Renal pelvis (tissue), 1 donor: ENCODE measurements at regions not wholly inside any gene's neighbourhood (a gene's known extent, or its start where the extent isn't known, plus 50 kb on each side); places are given as distances from the start of the nearest gene placed in this dataset.

Experiments used
- DNase-seq: peaks from one replicate; pipeline ENCODE4 v3.0.0-alpha.2; 2013

GRCh38 chr15:91556926-91557325, 296.6 kb upstream of the SLCO3A1 start:
- no peak for DNase-seq

- no peak for DNase-seq
Measured at GRCh38 chr15:91559066-91559465, 294.4 kb upstream of the SLCO3A1 start.

DNA sequence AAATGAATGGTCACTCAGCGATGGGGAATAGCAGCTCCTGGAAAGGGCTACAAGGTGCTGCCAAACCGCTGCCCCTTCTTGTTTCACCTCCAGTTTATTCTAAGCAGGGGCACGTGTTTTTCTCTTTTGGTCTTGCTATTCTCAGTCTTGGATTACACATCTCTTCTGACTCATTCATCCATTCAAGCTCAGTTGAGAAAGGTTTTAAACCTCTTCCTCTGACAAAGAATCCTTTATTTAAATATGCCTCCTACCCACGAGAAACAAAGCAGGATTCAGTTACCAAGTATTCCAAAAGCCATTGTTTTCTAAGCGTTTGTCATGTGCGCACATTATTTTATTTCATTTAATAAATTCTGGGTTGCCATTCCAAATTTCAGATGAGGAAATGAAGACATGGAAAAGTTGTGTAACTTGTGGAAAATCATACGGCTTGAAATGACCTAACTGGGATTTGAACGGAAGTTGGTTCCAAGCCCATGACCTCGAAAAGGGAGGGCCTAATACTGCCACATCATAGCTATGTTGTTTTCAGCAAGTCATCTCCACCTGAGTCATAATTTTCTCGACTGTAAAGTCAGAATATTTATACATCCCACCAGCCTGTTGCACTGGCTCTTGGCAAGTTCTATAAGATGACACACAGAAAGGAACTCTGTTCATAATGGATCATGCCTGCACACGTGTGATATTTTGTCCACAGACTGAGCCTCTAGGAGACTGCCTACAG, 292.0 kb upstream of the SLCO3A1 start:
- DNase-seq, result no peak

DNA sequence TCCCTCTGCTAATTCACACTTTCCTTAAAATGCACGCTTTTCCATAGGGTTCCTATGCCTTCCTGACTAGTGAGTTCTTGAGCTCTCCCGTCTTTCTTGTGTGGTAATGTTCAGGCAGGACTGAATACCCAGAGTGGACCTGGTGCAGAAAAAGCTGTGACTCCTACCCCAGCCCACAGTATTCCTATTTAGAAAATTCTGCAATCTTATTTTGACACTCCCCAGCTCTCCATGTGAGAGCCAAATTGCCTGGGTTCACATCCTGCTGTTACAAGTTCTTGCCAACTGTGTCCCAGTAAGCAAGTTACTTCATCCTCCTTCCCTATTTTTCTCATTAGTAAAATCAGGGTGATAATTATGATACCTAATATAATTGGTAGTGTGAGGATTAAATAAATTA, 290.8 kb upstream of the SLCO3A1 start:
- no peak for DNase-seq

DNA sequence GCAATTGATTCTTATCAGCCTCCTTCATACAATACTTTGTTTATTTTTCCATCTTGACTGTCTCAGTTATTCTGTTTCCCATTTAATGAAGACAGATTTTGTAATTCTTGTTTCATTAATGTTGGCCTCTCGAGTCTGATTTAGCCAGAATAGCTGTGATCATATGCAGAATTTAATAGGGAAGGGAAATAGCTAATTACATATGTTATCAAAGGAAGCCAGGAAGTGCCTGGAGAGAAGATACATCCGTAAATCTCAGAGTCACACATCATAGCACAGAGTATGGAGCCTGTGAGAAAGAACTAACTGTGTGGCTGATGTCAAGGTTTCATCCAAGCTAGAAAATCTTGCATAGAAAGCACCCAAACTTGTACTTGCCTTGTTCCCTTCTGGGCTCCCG, 288.9 kb upstream of the SLCO3A1 start:
- DNase-seq, result no peak

- DNase-seq, result no peak
Measured at GRCh38 chr15:91566141-91566540, 287.4 kb upstream of the SLCO3A1 start.

DNA sequence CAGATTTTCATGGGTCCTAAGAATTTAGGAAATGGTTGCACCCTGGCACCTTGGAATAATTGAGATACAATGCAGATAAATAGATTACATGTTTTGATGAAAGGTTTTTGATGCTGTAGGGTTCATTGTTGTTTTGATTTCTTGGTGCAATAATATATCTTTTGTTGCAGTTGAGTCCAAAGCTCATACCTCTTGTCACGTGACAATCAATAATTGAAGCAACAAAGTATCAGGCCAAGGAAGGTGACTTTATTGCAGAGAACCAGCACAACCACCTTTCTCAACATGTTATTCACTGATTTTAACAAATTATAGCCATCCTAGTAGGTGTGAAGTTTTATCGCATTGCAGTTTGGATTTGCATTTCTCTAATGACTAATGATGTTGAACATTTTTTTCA, 285.5 kb upstream of the SLCO3A1 start:
- DNase-seq, result no peak

DNA sequence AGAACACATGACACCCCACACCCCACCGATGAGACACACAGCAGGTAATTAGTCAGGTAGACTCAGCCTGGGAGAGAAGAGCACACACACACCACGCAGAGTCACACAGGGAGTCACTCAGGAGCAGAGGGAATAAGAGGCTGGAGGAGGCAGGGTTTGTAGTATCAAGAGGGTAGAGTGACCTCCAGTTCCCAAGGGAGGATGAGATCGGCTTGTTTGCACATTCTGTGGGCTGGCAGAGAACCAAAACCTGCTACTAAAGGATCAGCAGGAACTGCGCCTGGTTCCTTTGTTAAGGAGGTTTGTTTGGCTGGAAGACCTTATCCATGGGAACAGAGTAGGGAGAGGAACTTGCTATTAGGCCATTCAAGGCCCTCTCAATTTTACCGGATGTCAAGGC, 281.4 kb upstream of the SLCO3A1 start:
- DNase-seq, result no peak

DNA sequence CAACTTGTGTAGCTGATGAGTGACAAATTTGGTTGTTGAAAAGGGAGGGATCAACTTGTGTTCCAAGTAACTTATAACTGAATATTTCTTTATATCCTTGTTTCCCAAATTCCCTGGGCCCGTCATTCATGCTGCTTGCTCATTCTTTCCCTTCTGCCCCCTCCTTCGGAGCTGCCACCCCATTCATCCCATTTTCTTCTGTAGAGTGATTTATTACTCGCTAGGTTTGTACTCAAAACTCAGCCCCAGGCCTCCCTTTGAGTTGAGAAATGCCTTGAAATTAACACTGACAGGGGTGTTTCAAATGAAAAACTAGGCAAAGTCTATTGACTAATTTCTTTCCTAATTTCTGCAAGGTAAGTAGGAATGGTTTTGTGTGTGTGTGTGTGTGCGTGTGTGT, 277.4 kb upstream of the SLCO3A1 start:
- no peak for DNase-seq

- DNase-seq, result no peak
Measured at GRCh38 chr15:91578511-91578910, 275.0 kb upstream of the SLCO3A1 start.

GRCh38 chr15:91584895-91585294, 268.6 kb upstream of the SLCO3A1 start:
- no peak for DNase-seq

DNA sequence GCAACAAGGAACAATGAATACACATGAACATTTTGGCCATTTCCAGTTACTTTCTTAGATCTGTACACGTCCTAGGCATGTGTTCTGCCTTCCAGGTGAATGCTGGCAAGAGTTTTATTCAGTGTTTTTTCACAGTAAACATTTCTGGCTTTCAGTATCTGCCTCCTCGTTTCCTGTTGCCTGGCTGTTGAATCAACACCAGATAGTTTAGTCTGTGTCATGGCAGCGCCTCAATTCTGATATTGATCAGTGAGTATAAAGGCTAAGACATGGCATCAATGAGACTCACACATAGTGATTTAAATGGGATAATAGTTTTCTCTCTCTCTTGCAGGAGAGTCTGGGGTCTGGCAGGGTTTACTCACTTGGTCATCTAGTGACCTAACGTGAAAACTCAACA, 266.9 kb upstream of the SLCO3A1 start:
- no peak for DNase-seq

DNA sequence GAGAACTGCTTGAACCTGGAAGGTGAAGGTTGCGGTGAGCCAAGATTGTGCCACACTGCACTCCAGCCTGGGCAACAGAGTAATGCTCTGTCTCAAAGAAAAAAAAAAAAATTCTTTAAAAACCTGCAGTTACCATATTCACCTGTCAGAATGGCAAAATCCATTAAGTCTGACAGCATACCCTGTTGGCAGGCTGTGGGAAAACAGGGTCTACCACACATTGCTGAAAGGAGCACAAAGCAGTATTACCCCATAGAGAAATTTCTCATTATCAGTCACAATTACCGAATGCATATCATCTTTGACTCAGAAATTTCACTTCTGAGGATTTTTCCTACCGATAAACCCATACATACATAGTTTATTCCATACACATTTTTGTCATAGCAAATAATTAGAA, 264.1 kb upstream of the SLCO3A1 start:
- no peak for DNase-seq

DNA sequence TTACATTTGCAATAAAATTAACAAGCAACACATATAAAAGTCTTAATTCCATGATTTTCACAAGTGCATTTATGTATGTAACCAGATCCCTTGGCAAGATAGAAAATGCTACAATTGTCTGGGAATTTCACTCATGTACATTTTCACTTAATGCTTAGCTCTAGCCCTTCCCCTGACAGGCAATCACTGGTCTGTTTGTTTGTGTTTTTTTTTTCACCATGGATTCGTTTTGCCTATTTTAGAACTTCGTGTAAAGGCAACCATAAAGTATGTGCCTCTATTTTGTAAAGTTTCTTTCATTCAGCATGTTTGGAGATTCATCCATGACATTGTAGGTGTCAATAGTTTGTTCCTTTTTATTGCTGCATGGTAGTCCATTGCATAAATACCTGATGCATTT, 260.9 kb upstream of the SLCO3A1 start:
- no peak for DNase-seq

- no peak for DNase-seq
Measured at GRCh38 chr15:91593067-91593466, 260.4 kb upstream of the SLCO3A1 start.

DNA sequence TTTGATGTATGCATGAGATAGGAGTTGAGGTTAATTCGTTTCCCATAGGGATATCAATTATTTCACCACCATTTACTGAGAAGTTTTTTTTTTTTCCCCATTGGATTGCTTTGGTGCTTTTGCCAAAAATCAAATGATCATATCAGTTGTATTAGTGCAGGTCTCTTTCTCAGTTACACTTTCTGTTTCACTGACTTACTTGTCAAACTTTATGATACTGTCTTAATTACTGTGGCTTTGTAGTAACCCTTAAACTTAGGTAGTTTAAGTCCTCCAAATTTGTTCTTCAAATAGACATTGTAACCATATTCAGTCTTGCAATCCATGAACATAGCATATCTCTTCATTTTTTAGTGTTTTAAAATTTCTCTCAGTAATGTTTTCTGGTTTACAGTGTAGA, 259.9 kb upstream of the SLCO3A1 start:
- DNase-seq, result no peak

- no peak for DNase-seq
Measured at GRCh38 chr15:91599261-91599660, 254.2 kb upstream of the SLCO3A1 start.

GRCh38 chr15:91603384-91604080, 250.0 kb upstream of the SLCO3A1 start:
- DNase-seq, result no peak

- no peak for DNase-seq
Measured at GRCh38 chr15:91604122-91604521, 249.4 kb upstream of the SLCO3A1 start.

- DNase-seq, result no peak
Measured at GRCh38 chr15:91605576-91605975, 247.9 kb upstream of the SLCO3A1 start.

DNA sequence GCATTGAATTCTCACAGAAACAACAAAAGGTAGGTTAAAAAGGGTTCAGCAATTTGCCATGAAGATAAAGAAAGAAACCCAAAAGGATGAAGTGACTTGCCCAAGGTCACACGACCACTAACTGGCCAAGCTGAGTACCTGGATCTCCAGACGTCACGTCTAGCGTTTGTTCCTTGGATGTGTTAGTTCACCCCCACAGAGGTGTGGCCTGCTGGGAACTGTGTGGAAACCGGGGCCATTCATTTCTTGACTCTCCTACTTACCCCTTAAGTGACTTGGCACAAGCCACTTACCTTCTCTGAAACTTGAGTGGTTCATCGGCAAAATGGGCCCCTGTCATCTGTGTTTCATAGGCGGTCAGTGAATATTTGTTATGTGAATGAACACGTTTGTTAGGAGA, 244.3 kb upstream of the SLCO3A1 start:
- no peak for DNase-seq

DNA sequence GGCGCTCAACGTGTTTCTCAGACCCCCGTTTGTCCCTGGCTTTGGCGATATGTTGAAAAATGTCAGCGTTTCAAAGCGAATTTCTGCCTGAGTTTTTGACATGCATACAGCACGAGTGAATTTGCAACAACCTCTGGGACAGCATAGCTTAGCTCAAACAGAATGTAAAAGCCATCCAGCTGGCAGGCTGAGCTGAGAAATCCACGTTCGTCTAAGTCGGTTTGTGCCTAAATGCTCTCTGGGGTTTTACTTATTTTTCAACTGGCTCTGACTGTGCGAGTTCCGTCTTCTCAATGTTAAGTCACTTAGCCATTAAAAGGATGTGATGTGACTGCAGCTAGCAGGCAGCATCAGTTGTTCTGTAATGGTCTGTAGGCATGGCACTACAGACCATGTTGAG, 243.5 kb upstream of the SLCO3A1 start:
- no peak for DNase-seq

- DNase-seq, result peak; percentile 54
Measured at GRCh38 chr15:91611561-91612323, 241.8 kb upstream of the SLCO3A1 start.
